ENCODE measurements at regions not wholly inside any gene's neighbourhood (a gene's known extent, or its start where the extent isn't known, plus 50 kb on each side); places are given as distances from the start of the nearest gene placed in this dataset.

DNA sequence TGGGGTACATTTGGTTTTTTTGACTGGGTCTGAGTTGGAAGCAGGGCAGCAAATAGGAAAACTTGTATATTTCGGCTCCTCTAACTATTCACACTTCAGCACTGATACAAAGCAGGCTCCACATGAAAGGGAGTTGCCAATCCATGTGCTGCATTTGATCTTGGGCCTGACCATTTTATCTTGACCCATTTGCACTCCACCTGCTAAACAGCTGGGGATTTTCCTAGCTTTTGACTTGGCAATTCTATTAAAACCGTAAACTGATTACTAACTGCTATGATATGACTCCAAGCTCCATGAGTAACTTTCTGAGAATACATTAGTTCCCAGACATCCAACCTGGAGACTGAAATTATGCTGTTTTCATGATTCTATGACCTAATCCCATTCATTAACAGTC lies 797.1 kb downstream of the BCL11B start:
- TF ChIP-seq SPI1 (IDR thresholded peaks at IDR 0.05; ENCODE audit: borderline replicate concordance, low read depth), result no peak
- TF ChIP-seq, protein P1, sequence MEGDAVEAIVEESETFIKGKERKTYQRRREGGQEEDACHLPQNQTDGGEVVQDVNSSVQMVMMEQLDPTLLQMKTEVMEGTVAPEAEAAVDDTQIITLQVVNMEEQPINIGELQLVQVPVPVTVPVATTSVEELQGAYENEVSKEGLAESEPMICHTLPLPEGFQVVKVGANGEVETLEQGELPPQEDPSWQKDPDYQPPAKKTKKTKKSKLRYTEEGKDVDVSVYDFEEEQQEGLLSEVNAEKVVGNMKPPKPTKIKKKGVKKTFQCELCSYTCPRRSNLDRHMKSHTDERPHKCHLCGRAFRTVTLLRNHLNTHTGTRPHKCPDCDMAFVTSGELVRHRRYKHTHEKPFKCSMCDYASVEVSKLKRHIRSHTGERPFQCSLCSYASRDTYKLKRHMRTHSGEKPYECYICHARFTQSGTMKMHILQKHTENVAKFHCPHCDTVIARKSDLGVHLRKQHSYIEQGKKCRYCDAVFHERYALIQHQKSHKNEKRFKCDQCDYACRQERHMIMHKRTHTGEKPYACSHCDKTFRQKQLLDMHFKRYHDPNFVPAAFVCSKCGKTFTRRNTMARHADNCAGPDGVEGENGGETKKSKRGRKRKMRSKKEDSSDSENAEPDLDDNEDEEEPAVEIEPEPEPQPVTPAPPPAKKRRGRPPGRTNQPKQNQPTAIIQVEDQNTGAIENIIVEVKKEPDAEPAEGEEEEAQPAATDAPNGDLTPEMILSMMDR (IDR thresholded peaks at IDR 0.05; ENCODE audit: insufficient read depth, low read length), result no peak
- no peak for TF ChIP-seq GABPA (IDR thresholded peaks at IDR 0.05; ENCODE audit: low read depth)
